HepG2 (cell line): ENCODE measurements at regions not wholly inside any gene's neighbourhood (a gene's known extent, or its start where the extent isn't known, plus 50 kb on each side); places are given as distances from the start of the nearest gene placed in this dataset.

Experiments used
- ATAD3A ChIP-seq: sonication (generic); formaldehyde crosslinking; IDR thresholded peaks from 2 replicates; pipeline ENCODE4 v1.4.0; 2020; ENCODE audit warnings: missing genetic modification reagents
- FOXA1 ChIP-seq, 2 experiments: fragments of 450-650 bp in 1 of 2; sonication (generic) in 1 of 2; formaldehyde crosslinking in 1 of 2; IDR thresholded peaks; 2 replicates each; pipeline versions ENCODE4 v1.4.0 to v1.6.1; 2016 to 2020; ENCODE audit warnings: missing genetic modification reagents in 1 of 2
- FOXC1 ChIP-seq: sonication (generic); formaldehyde crosslinking; IDR thresholded peaks from 2 replicates; pipeline ENCODE4 v1.8.0; 2022; ENCODE audit warnings: mild to moderate bottlenecking, missing genetic modification reagents, borderline replicate concordance
- NFIC ChIP-seq: IDR thresholded peaks from 2 replicates; pipeline ENCODE4 v1.6.1; 2012; ENCODE audit warnings: mild to moderate bottlenecking, low read length, inconsistent platforms
- TCF12 ChIP-seq, 2 experiments: fragments of 450-650 bp in 1 of 2; sonication (generic) in 1 of 2; formaldehyde crosslinking in 1 of 2; IDR thresholded peaks; 2 replicates each; pipeline versions ENCODE4 v1.6.1 to v1.8.0; 2017 to 2022; ENCODE audit warnings: antibody characterized with exemption in 1 of 2, mild to moderate bottlenecking in 1 of 2, missing genetic modification reagents in 1 of 2, moderate library complexity in 1 of 2
- YEATS4 ChIP-seq: sonication (generic); formaldehyde crosslinking; IDR thresholded peaks from 2 replicates; pipeline ENCODE4 v1.4.0; 2020; ENCODE audit warnings: missing genetic modification reagents, borderline replicate concordance
- ZNF382 ChIP-seq: sonication (generic); formaldehyde crosslinking; IDR thresholded peaks from 2 replicates; pipeline ENCODE4 v1.5.0; 2020; ENCODE audit warnings: missing genetic modification reagents, mild to moderate bottlenecking, borderline replicate concordance
- ZNF496 ChIP-seq: sonication (generic); formaldehyde crosslinking; IDR thresholded peaks from 2 replicates; pipeline ENCODE4 v1.8.1; 2023; ENCODE audit warnings: mild to moderate bottlenecking, moderate library complexity, missing genetic modification reagents; ENCODE audit not compliant: insufficient replicate concordance
- TF ChIP-seq, protein P1 (sequence below): IDR thresholded peaks from 2 replicates; pipeline ENCODE4 v1.6.1; 2016; ENCODE audit warnings: low read depth, borderline replicate concordance
- TF ChIP-seq, protein P2 (sequence below): sonication (generic); formaldehyde crosslinking; IDR thresholded peaks from 2 replicates; pipeline ENCODE4 v1.9.0; 2021; ENCODE audit warnings: missing genetic modification reagents, borderline replicate concordance
- TF ChIP-seq, protein P3 (sequence below): sonication (generic); formaldehyde crosslinking; IDR thresholded peaks from 2 replicates; pipeline ENCODE4 v1.5.0; 2020; ENCODE audit warnings: missing genetic modification reagents

- no peak for TF ChIP-seq ZNF382 (CRISPR knock-in tag)
- TF ChIP-seq FOXA1 (IDR thresholded peaks at IDR 0.05): no peak
- no peak for TF ChIP-seq FOXA1 (CRISPR knock-in tag; IDR thresholded peaks at IDR 0.05)
- no peak for TF ChIP-seq ZNF496 (CRISPR knock-in tag)
- TF ChIP-seq, protein P1, sequence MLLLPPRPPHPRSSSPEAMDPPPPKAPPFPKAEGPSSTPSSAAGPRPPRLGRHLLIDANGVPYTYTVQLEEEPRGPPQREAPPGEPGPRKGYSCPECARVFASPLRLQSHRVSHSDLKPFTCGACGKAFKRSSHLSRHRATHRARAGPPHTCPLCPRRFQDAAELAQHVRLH (CRISPR knock-in tag): no peak
- TF ChIP-seq, protein P2, sequence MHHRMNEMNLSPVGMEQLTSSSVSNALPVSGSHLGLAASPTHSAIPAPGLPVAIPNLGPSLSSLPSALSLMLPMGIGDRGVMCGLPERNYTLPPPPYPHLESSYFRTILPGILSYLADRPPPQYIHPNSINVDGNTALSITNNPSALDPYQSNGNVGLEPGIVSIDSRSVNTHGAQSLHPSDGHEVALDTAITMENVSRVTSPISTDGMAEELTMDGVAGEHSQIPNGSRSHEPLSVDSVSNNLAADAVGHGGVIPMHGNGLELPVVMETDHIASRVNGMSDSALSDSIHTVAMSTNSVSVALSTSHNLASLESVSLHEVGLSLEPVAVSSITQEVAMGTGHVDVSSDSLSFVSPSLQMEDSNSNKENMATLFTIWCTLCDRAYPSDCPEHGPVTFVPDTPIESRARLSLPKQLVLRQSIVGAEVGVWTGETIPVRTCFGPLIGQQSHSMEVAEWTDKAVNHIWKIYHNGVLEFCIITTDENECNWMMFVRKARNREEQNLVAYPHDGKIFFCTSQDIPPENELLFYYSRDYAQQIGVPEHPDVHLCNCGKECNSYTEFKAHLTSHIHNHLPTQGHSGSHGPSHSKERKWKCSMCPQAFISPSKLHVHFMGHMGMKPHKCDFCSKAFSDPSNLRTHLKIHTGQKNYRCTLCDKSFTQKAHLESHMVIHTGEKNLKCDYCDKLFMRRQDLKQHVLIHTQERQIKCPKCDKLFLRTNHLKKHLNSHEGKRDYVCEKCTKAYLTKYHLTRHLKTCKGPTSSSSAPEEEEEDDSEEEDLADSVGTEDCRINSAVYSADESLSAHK (CRISPR knock-in tag): no peak
- TF ChIP-seq YEATS4 (CRISPR knock-in tag): no peak
- TF ChIP-seq TCF12 (IDR thresholded peaks at IDR 0.05): no peak
- TF ChIP-seq TCF12 (CRISPR knock-in tag; IDR thresholded peaks at IDR 0.05): no peak
- TF ChIP-seq FOXC1: no peak
- TF ChIP-seq, protein P3, sequence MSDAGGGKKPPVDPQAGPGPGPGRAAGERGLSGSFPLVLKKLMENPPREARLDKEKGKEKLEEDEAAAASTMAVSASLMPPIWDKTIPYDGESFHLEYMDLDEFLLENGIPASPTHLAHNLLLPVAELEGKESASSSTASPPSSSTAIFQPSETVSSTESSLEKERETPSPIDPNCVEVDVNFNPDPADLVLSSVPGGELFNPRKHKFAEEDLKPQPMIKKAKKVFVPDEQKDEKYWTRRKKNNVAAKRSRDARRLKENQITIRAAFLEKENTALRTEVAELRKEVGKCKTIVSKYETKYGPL (CRISPR knock-in tag): no peak
- TF ChIP-seq ATAD3A (CRISPR knock-in tag): no peak
- no peak for TF ChIP-seq NFIC
- TF ChIP-seq, all 625 proteins: peak for 0
These were observed 343.0 kb upstream of the PCDH15 start (continued) for GRCh38 chr10:55144001-55144400.
